GM19035 (cell line): ENCODE measurements at regions not wholly inside any gene's neighbourhood (a gene's known extent, or its start where the extent isn't known, plus 50 kb on each side); places are given as distances from the start of the nearest gene placed in this dataset.
A peak's percentile ranks its signal among the peaks of the same experiment; 100 is the strongest.
"Not testable (repeated sequence)": the region's sequence is repeated elsewhere in the genome, so short reads cannot be mapped to it uniquely, and the experiment has no call there.

Source experiments
- ATAC-seq: cut with Tn5 transposase; IDR thresholded peaks from one replicate; pipeline ENCODE4 v1.9.1; 2021; ENCODE audit not compliant: unreplicated experiment

DNA sequence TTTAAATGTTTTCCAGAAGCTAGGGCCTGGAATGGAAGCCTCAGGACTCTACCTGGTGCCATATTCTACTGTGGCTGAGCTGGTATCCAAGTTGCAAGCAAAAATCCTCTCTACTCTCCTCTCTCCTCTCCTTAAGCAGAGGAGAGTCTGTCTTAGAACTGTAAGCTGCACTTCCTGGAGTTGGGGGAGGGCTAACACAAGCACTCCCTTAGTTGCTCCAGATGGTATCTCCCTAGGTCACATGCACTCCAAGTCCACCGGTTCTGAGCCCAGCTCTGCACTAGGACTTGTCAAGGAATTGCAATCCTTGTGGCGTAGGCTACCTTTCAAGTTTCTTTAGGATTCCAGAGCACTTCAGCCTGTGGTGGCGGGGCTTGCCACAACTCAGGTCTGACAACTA, 513.9 kb upstream of the RGMB start:
- ATAC-seq = no peak

DNA sequence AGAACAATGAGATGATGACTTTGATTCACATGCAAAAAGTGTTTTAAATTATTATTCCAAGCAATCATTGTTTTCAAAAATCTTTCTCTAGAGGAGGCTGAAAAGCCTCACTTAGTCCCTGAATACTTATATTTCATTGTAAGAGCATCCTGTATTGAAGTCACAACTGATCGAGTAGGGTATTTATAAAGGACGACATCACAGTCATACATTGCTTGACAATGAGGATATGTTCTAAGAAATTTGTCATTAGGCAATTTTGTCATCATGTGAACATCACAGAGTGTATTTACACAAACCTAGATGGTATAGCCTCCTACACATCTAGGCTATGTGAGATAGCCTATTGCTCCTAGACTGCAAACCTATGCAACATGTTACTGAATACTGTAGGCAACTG, 510.4 kb upstream of the RGMB start:
- no peak for ATAC-seq

DNA sequence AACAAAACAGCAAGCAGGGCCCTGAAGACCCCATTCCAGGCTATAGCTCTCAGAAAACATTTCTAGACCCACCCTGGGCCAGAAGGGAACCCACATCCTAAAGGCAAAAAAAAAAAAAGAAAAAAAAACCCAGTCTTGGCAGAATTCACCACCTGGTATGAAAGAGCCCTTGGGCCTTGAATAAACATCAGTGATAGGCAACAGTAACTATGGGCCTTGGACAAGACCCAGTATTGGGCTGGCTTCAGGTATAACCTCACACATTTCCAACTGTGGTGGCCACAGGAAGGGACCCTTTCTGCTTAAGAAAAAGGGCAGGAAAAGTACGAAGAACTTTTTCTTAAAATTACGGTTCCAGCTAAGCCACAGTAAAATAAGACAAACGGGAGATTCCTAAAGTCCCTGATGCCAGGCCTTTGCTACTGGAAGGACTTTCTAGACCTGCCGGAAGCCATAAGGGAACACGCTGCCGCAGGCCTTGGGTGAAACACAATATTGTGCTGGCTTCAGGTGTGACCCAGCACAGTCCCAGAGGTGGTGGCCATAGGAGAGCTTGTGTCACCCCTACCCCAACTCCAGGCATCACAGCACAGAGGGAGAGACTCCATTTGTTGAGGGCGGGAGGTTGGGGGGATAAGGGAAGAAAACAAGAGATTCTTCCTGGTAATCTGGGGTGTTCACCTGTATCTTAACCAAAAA, 505.2 kb upstream of the RGMB start:
- no peak for ATAC-seq

DNA sequence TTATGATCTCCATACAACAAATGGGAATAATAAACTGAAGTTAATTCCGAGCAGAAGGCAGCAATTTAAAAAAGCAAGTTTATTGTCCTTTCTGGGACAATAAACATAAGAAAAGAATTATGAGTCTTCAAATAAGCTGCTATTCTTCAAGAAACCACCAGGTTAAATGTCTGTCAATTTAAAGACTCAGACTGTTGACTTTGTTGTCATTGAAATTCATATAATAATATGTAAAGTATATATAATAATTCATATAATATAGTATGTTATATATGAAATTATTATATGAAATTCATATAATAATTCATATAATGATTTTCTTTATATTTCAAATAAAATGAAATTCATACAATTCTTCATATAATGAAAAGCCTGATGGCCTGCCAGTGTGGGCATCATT, 497.5 kb upstream of the RGMB start:
- no peak for ATAC-seq

DNA sequence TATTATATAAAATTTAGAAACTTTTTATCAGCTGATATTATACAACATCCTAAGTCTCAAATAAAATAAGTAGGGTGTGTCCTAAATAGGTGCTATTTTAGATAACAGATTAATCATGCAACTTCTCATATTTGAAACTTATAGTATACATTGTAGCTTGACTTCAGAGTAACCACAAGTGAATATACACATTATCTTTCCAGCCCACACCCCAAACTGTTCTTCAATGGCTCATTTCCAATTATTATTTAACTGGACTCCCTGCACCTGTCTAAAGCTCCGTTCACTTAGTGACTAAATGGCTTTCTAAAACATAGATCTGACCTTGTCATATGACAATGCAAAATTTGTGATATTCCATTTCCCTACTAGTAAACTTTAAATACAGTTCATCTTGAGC, 490.9 kb upstream of the RGMB start:
- no peak for ATAC-seq

DNA sequence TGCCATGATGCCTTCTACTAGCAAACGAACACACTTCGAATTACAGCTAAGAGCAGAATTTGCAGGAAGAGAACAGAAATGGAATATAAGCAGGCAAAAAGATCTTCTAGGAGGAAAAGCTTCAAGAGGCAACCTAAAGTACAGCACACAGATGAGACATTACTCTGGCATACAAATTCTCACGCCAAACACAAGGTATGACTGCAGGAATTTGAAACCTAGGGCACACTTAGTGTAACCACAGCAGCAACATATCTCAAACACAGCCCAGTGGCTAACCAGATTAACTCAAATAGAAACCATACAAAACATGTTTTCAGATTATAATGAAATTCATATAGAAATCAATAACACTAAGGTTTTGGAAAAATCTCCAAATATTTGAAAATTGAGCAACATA, 481.0 kb upstream of the RGMB start:
- no peak for ATAC-seq

DNA sequence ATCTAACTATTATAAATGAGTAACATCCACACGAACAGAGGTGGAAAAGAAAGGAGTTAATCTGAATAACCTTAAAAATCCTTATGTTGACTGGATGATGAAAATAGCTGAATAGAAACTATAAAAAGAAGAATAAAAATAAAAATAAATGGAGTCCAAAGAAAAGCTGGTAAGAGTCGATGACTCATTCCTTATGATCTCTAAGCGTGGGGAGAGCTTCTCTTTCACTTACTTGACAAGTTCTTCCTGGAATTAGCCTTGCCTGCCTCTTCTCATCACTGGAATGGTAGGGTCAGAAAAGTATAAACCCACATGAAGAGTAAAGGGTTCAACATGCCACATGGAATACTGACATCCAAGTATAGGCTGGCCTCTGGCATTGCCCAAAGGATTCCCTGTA, 477.0 kb upstream of the RGMB start:
- no peak for ATAC-seq

DNA sequence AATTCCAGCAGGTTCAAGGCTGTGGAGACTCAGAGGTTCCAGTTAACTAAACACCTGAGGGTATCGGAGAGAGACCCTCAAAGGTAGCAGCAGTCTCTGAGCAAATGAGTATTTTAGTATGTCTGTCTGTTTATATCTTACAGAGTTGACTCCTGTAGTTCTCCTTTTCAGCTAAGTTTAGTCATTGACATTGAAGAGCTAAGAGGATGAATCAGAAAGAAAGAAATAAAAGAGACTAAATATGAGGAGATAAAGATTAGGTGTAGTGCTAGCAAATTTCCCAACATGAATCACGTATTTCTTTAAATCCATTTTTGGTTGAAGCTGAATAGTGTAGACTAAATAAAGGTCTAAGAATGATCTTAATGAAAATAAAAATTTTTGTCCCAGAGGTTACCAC, 474.0 kb upstream of the RGMB start:
- no peak for ATAC-seq

DNA sequence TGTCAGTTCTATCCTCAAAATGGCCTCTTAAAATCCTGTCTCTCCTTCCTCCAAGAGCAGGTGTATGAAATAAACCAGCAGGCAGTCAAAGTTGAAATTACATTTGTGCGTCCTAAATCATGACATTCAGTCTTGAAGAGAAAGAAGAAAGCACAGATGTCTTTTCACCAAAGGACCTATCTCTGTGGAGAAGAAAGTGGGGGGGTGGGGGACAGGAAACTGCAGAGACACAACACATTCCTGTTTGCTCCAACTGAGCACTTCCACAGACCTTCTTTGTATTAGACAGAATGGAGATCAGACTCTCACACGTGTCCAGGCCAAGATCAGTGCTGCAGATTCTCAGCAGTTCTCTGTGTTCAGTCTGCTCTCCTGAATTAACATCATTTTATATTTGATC, 471.9 kb upstream of the RGMB start:
- ATAC-seq = no peak

DNA sequence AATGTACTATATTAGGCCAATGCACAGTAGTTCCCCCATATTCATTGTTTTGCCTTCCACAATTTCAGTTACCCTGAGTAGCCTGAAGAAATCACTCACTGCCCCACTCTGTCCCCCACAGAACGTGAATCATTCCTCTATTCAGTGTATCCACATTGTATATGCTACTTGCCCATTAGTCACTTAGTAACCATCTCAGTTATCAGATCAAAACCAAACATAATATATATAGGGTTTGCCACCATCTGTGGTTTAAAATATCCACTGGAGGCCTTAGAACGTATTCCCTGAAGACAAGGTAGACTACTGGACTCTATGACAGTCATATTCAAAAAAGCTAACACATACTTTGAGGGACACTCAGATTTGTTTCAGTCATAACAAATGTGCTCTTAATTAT, 465.7 kb upstream of the RGMB start:
- no peak for ATAC-seq

DNA sequence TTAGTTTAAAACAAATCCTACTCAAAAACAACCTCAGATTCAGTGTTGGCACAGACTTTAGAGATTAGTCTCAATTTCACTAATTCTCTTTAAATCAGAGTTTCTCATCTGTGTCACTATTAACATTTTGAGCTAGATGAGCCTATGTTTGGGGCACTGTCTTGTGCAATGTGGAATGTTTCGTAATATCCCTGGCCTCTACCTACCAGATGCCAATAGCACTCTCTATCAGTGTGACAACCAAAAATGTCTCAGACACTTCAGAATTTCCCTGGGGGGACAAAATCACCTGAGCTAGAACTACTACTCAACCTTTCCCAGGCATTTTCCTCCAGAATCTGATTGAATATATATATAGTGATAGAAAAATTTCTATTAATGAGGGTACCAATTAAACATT, 465.2 kb upstream of the RGMB start:
- no peak for ATAC-seq

DNA sequence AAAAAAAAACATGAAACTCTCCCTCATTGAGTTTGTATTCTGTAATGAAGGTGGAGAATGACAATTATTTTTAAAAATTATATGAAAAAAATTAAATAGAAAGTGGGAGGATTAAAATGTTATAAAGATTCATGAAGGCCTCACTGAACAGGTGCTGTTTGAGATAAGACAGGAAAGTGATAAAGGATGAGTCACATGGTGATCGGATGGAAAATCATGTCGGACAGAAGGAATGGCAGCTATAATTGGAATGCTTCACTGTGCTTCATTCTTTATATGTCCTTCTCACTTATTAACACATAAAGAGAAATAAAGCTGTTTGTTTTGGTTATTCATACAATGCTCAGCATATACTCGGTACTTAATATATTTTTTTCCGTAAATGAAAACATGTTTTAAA, 464.5 kb upstream of the RGMB start:
- ATAC-seq = no peak

DNA sequence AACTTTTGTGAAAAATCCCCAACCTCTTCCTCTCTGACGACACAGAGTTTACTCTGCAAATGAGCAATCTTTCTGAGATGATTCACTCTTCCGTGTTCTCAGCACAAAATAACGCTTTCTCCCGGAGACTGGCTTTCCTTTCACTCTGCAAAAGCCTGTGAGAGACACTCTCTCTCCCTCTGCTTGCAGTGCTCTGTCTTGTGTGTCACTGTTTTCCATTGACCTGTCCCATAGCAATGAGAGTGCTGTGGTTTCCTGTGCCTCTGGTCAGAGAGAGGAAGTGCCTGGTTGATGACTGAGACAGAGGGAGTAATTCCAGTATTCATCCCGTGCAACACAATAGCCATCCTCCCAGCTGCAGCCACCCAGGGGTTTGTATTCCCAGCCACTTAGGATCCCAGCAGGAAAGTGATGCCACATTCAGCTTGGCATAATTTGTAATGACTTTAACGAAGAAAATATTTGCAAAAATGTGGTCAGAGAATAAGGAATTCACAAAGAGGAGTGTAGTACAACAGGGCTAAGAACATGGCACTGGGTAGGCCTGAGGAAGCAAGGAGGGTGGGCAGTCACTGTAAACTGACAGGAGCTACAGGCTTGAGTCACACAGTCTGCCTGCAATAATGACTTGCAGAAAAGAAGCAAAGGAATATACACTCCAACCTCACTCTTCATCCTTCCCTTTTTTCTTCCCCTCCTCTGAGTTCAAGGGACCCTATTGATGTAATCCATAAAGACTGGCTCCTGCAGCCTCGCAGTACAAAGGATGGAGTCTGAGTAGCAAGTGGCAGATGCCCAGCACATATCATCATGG, 463.5 kb upstream of the RGMB start:
- peak; percentile 62 for ATAC-seq

DNA sequence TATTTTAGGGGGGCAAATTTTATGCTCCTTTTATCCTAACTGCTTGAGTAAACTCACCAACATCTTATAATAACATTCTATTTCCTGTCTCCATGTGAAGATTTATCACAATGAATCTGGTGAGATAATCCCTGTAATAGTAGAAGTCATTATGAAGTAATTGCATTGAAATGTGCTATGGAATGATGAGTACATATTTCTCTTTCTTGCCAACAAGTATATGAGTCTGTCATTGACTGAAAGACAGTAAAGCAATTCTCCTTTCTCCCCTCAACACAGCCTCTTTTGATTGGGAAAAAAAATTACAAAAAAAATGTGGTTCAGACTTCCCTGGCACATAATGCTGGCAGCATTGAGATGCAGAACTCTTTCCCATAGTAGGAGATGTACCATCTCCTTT, 459.2 kb upstream of the RGMB start:
- no peak for ATAC-seq

DNA sequence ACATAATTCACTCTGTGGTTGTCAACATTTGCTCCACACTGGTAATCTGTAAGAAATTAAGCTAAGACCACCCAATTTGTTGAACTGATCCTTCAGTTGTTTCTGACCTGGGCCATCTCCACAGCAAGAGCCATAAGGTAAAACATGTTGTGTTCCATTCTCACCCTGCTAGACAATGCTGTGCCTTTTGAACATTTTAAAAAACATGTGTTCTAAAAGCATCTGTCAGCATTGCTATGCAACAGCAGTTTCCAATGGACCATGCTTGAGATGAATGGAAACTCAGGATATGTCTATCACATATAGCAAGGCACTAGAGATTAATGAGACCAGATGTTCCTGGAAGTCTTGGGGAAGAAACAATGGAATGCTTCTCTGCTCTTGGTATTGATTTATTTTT, 455.1 kb upstream of the RGMB start:
- no peak for ATAC-seq

DNA sequence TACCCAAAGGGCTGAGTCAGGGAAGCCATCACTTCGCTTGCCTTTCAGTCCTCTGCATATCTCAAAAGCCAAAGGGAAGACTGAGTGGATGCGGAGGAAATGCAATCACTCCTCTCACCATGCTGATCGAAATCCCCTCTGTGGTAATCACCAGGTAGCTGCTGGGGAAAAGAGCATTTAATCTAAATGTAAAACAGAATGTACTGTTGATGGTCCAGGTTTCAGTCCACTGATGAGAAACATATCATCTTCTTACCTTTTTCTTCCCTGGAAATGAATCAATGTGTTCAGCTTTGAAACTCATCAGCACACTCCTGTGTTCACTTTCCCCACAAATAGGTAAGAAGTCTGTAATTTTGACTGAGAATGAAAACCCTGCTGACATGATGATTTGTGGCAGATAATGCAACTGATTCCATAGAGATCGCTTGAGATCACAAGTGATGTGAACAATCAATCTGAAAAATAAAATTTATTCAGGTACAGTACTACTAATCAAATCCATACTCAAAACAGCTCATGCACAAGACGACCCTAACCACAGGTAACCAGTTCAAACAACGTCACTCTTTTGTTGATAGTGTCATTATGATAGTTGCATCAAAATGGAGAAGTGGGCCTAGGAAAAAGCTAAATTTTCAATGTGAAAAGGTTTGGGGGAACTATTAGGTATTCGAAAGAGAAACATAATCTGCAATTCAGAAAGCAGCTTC, 454.0 kb upstream of the RGMB start:
- ATAC-seq = no peak

DNA sequence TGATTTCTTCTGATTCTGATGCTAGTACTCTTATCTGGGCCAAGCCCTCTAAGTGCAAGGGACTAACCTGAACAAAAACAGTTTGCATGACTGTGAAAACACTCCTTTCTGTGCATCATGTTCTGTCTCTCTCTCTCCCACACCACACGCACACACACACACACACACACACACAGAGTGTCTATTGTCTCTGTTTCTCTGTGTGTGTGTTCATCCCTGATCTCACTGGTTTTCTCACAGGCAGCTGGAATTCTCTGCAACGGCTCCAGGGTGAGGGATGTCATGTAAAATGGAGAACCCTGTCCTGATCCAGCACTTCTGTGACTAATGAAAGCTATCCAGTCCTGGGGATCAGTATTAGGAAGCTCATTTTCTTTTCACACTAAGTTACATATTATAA, 453.1 kb upstream of the RGMB start:
- no peak for ATAC-seq

DNA sequence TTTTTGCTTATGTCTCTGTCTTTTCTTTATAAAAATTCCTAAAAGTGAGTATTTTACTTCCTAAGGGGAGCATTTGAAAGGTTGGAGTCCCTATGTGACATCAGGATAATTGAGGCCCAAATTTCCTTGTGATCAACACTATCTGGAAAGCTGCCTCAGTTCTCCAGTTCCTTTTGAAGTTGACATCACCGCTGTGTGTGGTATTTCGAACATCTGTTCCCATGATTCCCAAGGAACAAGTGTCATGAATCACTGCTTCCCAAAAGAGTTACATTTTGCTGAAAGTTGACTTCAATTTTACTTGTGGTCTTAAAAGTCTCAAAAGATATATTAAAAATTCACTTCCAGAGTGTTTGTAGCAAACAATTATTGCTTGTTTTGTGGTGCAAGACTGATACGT, 452.1 kb upstream of the RGMB start:
- no peak for ATAC-seq

DNA sequence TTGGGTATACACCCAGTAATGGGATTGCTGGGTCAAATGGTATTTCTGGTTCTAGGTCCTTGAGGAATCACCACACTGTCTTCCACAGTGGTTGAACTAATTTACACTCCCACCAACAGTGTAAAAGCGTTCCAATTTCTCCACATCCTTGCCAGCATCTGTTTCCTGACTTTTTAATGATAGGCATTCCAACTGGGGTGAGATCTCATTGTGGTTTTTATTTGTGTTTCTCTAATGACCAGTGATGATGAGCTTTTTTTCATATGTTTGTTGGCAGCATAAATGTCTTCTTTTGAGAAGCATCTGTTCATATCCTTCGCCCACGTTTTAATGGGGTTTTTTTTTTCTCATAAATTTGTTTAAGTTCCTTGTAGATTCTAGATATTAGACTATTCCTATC, 448.3 kb upstream of the RGMB start:
- not testable (repeated sequence) for ATAC-seq

DNA sequence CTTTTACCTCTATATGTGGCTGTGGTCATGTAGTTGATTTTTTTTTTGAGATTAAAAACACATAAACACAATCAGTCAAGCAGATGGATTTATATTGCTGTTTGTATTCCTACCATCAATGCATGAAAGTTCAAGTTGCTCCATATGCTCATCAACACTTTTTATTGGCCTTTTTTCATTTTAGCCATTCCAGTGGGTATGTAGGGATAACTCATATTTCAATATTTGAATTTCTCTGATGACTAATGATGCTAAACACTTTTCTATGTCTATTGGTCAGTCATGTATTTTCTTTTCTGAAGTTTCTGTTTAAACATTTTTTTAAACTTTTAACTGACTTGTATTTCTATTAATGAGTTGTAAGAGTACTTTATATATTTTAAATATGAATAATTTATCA, 445.4 kb upstream of the RGMB start:
- no peak for ATAC-seq

DNA sequence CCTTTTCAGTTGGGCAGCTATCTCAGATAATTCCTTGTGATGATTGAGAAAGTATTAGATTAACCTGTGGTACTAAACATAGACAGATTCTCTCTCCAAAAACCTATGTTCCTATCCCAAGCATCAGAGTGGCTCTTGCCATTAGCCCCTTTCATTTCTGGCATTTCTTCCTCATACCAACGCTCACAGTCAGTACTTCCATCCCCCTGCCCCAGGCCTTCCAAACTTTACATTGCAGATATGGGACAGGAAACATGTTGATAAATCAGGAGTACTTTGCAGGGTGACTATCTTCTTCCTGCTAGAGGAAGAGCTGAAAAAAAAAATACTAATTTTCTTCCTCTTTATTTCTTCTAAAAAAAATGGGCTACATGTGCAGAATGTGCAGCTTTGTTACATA, 442.6 kb upstream of the RGMB start:
- no peak for ATAC-seq

DNA sequence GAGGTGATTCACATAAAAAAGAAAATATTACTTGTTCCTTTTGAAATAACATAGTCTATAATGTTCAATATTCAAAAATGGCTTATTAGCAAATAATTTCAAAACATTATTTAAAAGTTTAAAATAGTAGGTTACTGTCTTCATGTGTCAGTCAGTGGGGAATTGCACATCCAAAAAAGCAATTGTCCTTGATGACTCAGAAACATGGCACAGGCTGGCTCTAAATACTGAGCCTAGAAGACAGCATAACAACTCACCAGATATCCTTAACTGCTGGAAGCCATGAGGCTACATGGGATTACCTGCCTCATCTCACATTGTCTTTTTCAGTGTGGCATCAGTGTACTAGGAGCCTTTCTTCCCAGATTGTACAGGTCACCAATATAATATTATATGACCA, 439.5 kb upstream of the RGMB start:
- no peak for ATAC-seq
